ENCODE measurements at regions not wholly inside any gene's neighbourhood (a gene's known extent, or its start where the extent isn't known, plus 50 kb on each side); places are given as distances from the start of the nearest gene placed in this dataset.

GRCh38 chr7:86592185-86592584, 51.5 kb upstream of the GRM3 start:
- DNase-seq (ENCODE audit: low spot score): no peak
- TF ChIP-seq CTCF (IDR thresholded peaks at IDR 0.05; ENCODE audit: extremely low read depth, missing control alignments): no peak

GRCh38 chr7:86574006-86574405, 69.7 kb upstream of the GRM3 start:
- no peak for TF ChIP-seq CTCF (IDR thresholded peaks at IDR 0.05; ENCODE audit: extremely low read depth, missing control alignments)
- no peak for DNase-seq (ENCODE audit: low spot score)

GRCh38 chr7:86558680-86559501, 84.8 kb upstream of the GRM3 start:
- DNase-seq (ENCODE audit: low spot score): no peak
- no peak for TF ChIP-seq CTCF (IDR thresholded peaks at IDR 0.05; ENCODE audit: extremely low read depth, missing control alignments)

- no peak for DNase-seq (ENCODE audit: low spot score)
- TF ChIP-seq CTCF (IDR thresholded peaks at IDR 0.05; ENCODE audit: extremely low read depth, missing control alignments): no peak
These were observed 109.1 kb upstream of the GRM3 start for GRCh38 chr7:86534641-86535040.

GRCh38 chr7:86504229-86504628, 139.5 kb upstream of the GRM3 start:
- TF ChIP-seq CTCF (IDR thresholded peaks at IDR 0.05; ENCODE audit: extremely low read depth, missing control alignments): no peak
- DNase-seq (ENCODE audit: low spot score): no peak

- no peak for TF ChIP-seq CTCF (IDR thresholded peaks at IDR 0.05; ENCODE audit: extremely low read depth, missing control alignments)
- no peak for DNase-seq (ENCODE audit: low spot score)
These were observed 143.7 kb upstream of the GRM3 start for GRCh38 chr7:86499986-86500385.

- no peak for TF ChIP-seq CTCF (IDR thresholded peaks at IDR 0.05; ENCODE audit: extremely low read depth, missing control alignments)
- peak; percentile 15 for DNase-seq (ENCODE audit: low spot score)
These were observed 157.9 kb upstream of the GRM3 start for GRCh38 chr7:86485827-86486226.
